K562 (cell line): ENCODE measurements at regions not wholly inside any gene's neighbourhood (a gene's known extent, or its start where the extent isn't known, plus 50 kb on each side); places are given as distances from the start of the nearest gene placed in this dataset.

Source experiments
- ATAC-seq: fragments of 200-7000 bp; cut with Tn5 transposase; 3 replicates; pipeline ENCODE4 v1.9.1; 2020; ENCODE audit warnings: moderate library complexity
- BruUV-seq: library from RNA; stranded (reverse); fragments of 400-500 nt; replicated peaks from 2 replicates; lab custom pipeline; 2021; lab: Mats Ljungman, UMichigan
- CTCF ChIA-PET: fragments of 300-600 bp; formaldehyde crosslinking; extraction: SDS; loops from one replicate; lab custom pipeline; 2021; ENCODE audit warnings: low intra/inter-chr PET ratio; lab: Yijun Ruan, JAX
- POLR2A ChIA-PET: fragments of 300-600, 350-650 bp; sonication (Branson Sonifier 250); formaldehyde crosslinking; extraction: SDS; loops from one replicate; lab custom pipeline; 2021; ENCODE audit warnings: antibody characterized with exemption, inconsistent platforms; lab: Yijun Ruan, JAX
- DNase-seq, 4 experiments: peaks; one replicate each; pipeline versions ENCODE4 v3.0.0 to v3.0.0-alpha.2; 2011 to 2018; ENCODE audit warnings: low spot score in 3 of 4, mixed read lengths in 3 of 4; ENCODE audit errors: extremely low read depth in 1 of 4
- FAIRE-seq: peaks from 2 replicates; lab custom pipeline; 2011; peaks lifted over from hg19 to GRCh38; lab: Jason Lieb, UNC
- H2AFZ ChIP-seq: 2 replicates; pipeline ENCODE4 v1.6.0; 2011; ENCODE audit warnings: low read depth, low read length, control low read depth, inconsistent platforms
- H3K27ac ChIP-seq: fragments of 200-600 bp; 3 replicates; pipeline ENCODE4 v1.8.0; 2011; ENCODE audit warnings: low read depth, mild to moderate bottlenecking, control low read depth, inconsistent platforms, low read length, moderate library complexity, mixed read lengths; ENCODE audit errors: extremely low read depth
- H3K27me3 ChIP-seq, 2 experiments: fragments of 300-600 bp in 1 of 2; 2 replicates in 1 of 2; 3 replicates in 1 of 2; pipeline versions ENCODE4 v1.6.0 to v1.8.0; 2011; ENCODE audit warnings: inconsistent platforms in 2 of 2, low read length in 2 of 2, mild to moderate bottlenecking in 1 of 2, mixed read lengths in 1 of 2, moderate library complexity in 1 of 2; ENCODE audit not compliant: control insufficient read depth in 2 of 2, insufficient read depth in 2 of 2
- H3K36me3 ChIP-seq: fragments of 300-600 bp; 3 replicates; pipeline ENCODE4 v1.8.0; 2011; ENCODE audit warnings: mild to moderate bottlenecking, low read length, inconsistent platforms; ENCODE audit not compliant: control insufficient read depth, insufficient read depth
- H3K4me1 ChIP-seq, 2 experiments: fragments of 200-600 bp in 1 of 2; replicated peaks in 1 of 2; 2 replicates in 1 of 2; 3 replicates in 1 of 2; pipeline versions ENCODE4 v1.5.1 to v1.8.0; 2011; ENCODE audit warnings: inconsistent platforms in 2 of 2, low read length in 2 of 2, mild to moderate bottlenecking in 1 of 2, mixed read lengths in 1 of 2, moderate library complexity in 1 of 2; ENCODE audit not compliant: control insufficient read depth in 2 of 2, insufficient read depth in 2 of 2
- H3K4me2 ChIP-seq: 2 replicates; pipeline ENCODE4 v1.6.1; 2011; ENCODE audit warnings: low read length, control low read depth, inconsistent platforms, mixed read lengths; ENCODE audit not compliant: insufficient read depth
- H3K4me3 ChIP-seq: fragments of 200-600 bp; sonication (generic), shearing (Covaris generic); 2 replicates; pipeline ENCODE4 v1.5.1; 2016; ENCODE audit warnings: control low read depth, inconsistent platforms
- H3K79me2 ChIP-seq: fragments of 200-600 bp; 3 replicates; pipeline ENCODE4 v1.8.0; 2011; ENCODE audit warnings: low read length, inconsistent platforms; ENCODE audit not compliant: control insufficient read depth, insufficient read depth
- H3K9ac ChIP-seq, 2 experiments: 2 replicates each; pipeline versions ENCODE4 v1.6.0 to v1.6.1; 2011; ENCODE audit warnings: low read depth in 2 of 2, low read length in 2 of 2, control low read depth in 1 of 2, inconsistent platforms in 1 of 2, mild to moderate bottlenecking in 1 of 2, mixed read lengths in 1 of 2; ENCODE audit not compliant: insufficient read depth in 1 of 2
- H3K9me1 ChIP-seq: one replicate; pipeline ENCODE4 v1.6.0; 2011; ENCODE audit warnings: inconsistent platforms, mild to moderate bottlenecking, low read length, moderate library complexity; ENCODE audit not compliant: control insufficient read depth, insufficient read depth
- H3K9me3 ChIP-seq: replicated peaks from 2 replicates; pipeline ENCODE4 v1.5.1; 2011; ENCODE audit warnings: low read depth, low read length, inconsistent platforms; ENCODE audit not compliant: control insufficient read depth, insufficient read depth
- H4K20me1 ChIP-seq: replicated peaks from 2 replicates; pipeline ENCODE4 v1.6.1; 2011; ENCODE audit warnings: low read length, inconsistent platforms, mixed read lengths; ENCODE audit not compliant: control insufficient read depth, insufficient read depth
- CBFB ChIP-seq: sonication (generic); formaldehyde crosslinking; IDR thresholded peaks from 2 replicates; pipeline ENCODE4 v1.4.0; 2020; ENCODE audit warnings: mild to moderate bottlenecking, missing genetic modification reagents
- CBX2 ChIP-seq: fragments of 200-600 bp; sonication (generic); IDR thresholded peaks from one replicate; pipeline ENCODE4 v1.6.1; 2012; ENCODE audit warnings: mild to moderate bottlenecking, low read length, inconsistent platforms; ENCODE audit not compliant: insufficient read depth, poor library complexity, severe bottlenecking
- CGGBP1 ChIP-seq: fragments of 250-450 bp; sonication (Bioruptor Pico); IDR thresholded peaks from 2 replicates; pipeline ENCODE4 v1.9.0; 2021; ENCODE audit warnings: mild to moderate bottlenecking
- CREB1 ChIP-seq, 2 experiments: sonication (generic) in 1 of 2; formaldehyde crosslinking in 1 of 2; IDR thresholded peaks; 2 replicates each; pipeline versions ENCODE4 v1.6.1 to v1.8.0; 2012 to 2022; ENCODE audit warnings: inconsistent platforms in 1 of 2, mild to moderate bottlenecking in 1 of 2, missing genetic modification reagents in 1 of 2, moderate library complexity in 1 of 2
- ETS2 ChIP-seq: IDR thresholded peaks from 2 replicates; pipeline ENCODE4 v1.6.1; 2016; ENCODE audit warnings: borderline replicate concordance, missing genetic modification characterization, mild to moderate bottlenecking, moderate library complexity, missing compliant biosample characterization; ENCODE audit not compliant: poor library complexity, severe bottlenecking
- GTF2E2 ChIP-seq: fragments of 200-800 bp; sonication (Bioruptor generic); IDR thresholded peaks from 2 replicates; pipeline ENCODE4 v1.6.1; 2016; ENCODE audit warnings: missing genetic modification characterization, missing compliant biosample characterization
- HMG20A ChIP-seq: fragments of 450-650 bp; formaldehyde crosslinking; conservative IDR thresholded peaks from 2 replicates; pipeline ENCODE4 v1.4.0; 2020; ENCODE audit warnings: mild to moderate bottlenecking, mixed read lengths
- ILK ChIP-seq: fragments of 450-650 bp; IDR thresholded peaks from 2 replicates; pipeline ENCODE4 v1.6.1; 2016; ENCODE audit warnings: missing genetic modification characterization, low read depth, mild to moderate bottlenecking, missing compliant biosample characterization, moderate library complexity, borderline replicate concordance
- KHSRP ChIP-seq: fragments of 450-650 bp; IDR thresholded peaks from 2 replicates; pipeline ENCODE4 v1.6.1; 2017
- NR2C1 ChIP-seq, 2 experiments: fragments of 450-650 bp; IDR thresholded peaks; 2 replicates each; pipeline ENCODE4 v1.6.1; 2017; ENCODE audit warnings: mild to moderate bottlenecking in 2 of 2, antibody characterized with exemption in 1 of 2, inconsistent platforms in 1 of 2, missing compliant biosample characterization in 1 of 2, missing genetic modification characterization in 1 of 2
- POLR2A ChIP-seq: fragments of 450-650 bp; conservative IDR thresholded peaks from 2 replicates; pipeline ENCODE4 v1.6.1; 2016
- RAD51 ChIP-seq: fragments of 450-650 bp; IDR thresholded peaks from 2 replicates; pipeline ENCODE4 v1.7.1; 2016; ENCODE audit warnings: low read depth, mild to moderate bottlenecking, borderline replicate concordance
- ZNF174 ChIP-seq: fragments of 250-450 bp; sonication (Bioruptor Pico); IDR thresholded peaks from 2 replicates; pipeline ENCODE4 v1.4.0; 2020; ENCODE audit warnings: mild to moderate bottlenecking
- ZNF175 ChIP-seq: fragments of 200-800 bp; sonication (Bioruptor generic); IDR thresholded peaks from 2 replicates; pipeline ENCODE4 v1.6.1; 2016; ENCODE audit warnings: low read depth, mild to moderate bottlenecking, missing genetic modification characterization, missing compliant biosample characterization
- ZNF77 ChIP-seq: fragments of 250-450 bp; sonication (Bioruptor Pico); IDR thresholded peaks from 2 replicates; pipeline ENCODE4 v1.5.0; 2020
- WGBS: fragments of 100-300 bp; shearing (Covaris generic); methylation state at CpG from one replicate; pipeline ENCODE4 v1.1.6; 2016; ENCODE audit warnings: low coverage, mixed read lengths; ENCODE audit not compliant: insufficient coverage; ENCODE audit errors: missing lambda C conversion rate; 5-methylcytosine and 5-hydroxymethylcytosine counted together
- in situ Hi-C: fragments of 300-500 bp; cut with MboI; formaldehyde crosslinking; loops from 4 replicates; pipeline ENCODE4 v1.15.0; 2018; ENCODE audit warnings: inconsistent platforms, mixed read lengths
- intact Hi-C: fragments of 100-400 bp; cut with micrococcal nuclease; formaldehyde crosslinking; loops from 2 replicates; pipeline ENCODE4 v1.14.2; 2022
- TF ChIP-seq, protein P1 (sequence below): fragments of 200-800 bp; sonication (Bioruptor generic); IDR thresholded peaks from 2 replicates; pipeline ENCODE4 v1.6.1; 2016; ENCODE audit warnings: missing genetic modification characterization, missing compliant biosample characterization

DNA sequence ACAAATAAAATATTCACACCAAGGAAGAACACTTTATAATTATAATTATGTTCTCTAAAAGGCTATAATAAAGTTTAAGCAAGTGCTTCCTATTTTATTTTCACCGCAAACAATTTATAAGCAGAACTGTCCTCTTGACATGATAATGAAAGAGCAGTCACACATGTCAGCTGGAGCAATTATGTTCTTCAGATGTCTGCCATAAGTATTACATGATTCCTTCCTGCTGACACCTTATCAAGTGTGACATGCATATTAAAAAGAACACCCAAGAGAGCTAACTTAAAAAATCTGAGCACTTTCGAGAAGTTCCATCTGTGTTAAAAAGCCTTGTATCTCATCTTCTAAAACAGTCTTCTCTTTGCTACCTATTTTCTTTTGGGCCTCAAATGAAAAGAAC, 249.5 kb downstream of the SQOR start (continued):
- TF ChIP-seq, protein P1, sequence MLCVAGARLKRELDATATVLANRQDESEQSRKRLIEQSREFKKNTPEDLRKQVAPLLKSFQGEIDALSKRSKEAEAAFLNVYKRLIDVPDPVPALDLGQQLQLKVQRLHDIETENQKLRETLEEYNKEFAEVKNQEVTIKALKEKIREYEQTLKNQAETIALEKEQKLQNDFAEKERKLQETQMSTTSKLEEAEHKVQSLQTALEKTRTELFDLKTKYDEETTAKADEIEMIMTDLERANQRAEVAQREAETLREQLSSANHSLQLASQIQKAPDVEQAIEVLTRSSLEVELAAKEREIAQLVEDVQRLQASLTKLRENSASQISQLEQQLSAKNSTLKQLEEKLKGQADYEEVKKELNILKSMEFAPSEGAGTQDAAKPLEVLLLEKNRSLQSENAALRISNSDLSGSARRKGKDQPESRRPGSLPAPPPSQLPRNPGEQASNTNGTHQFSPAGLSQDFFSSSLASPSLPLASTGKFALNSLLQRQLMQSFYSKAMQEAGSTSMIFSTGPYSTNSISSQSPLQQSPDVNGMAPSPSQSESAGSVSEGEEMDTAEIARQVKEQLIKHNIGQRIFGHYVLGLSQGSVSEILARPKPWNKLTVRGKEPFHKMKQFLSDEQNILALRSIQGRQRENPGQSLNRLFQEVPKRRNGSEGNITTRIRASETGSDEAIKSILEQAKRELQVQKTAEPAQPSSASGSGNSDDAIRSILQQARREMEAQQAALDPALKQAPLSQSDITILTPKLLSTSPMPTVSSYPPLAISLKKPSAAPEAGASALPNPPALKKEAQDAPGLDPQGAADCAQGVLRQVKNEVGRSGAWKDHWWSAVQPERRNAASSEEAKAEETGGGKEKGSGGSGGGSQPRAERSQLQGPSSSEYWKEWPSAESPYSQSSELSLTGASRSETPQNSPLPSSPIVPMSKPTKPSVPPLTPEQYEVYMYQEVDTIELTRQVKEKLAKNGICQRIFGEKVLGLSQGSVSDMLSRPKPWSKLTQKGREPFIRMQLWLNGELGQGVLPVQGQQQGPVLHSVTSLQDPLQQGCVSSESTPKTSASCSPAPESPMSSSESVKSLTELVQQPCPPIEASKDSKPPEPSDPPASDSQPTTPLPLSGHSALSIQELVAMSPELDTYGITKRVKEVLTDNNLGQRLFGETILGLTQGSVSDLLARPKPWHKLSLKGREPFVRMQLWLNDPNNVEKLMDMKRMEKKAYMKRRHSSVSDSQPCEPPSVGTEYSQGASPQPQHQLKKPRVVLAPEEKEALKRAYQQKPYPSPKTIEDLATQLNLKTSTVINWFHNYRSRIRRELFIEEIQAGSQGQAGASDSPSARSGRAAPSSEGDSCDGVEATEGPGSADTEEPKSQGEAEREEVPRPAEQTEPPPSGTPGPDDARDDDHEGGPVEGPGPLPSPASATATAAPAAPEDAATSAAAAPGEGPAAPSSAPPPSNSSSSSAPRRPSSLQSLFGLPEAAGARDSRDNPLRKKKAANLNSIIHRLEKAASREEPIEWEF (CRISPR knock-in tag): no peak
- TF ChIP-seq ZNF174 (CRISPR knock-in tag) (no peak), ZNF175 (CRISPR knock-in tag) (no peak), ZNF77 (CRISPR knock-in tag) (no peak)
- TF ChIP-seq, all 486 proteins: peak for 0

GRCh38 chr15:45884755-45885445, 250.1 kb downstream of the SQOR start:
- H3K27ac ChIP-seq: no peak overlapping the region
- 0% methylated on average over 6 of the region's 6 CpGs for WGBS
- intact Hi-C loops: no loop called here
- BruUV-seq: no TSS peak
- no peaks in the 10 kb centered on the region for H3K4me1 ChIP-seq
- H2AFZ ChIP-seq: no peak overlapping the region
- ChIA-PET CTCF (no interaction called here), POLR2A (no interaction called here)
- H3K36me3 ChIP-seq: no peaks in the 10 kb centered on the region
- H3K27me3 ChIP-seq: no peaks in the 10 kb centered on the region
- no peak for FAIRE-seq
- H4K20me1 ChIP-seq: no peaks in the 10 kb centered on the region
- ATAC-seq: no peak
- no peak overlapping the region for H3K4me3 ChIP-seq
- DNase-seq: no peak
- no peaks in the 10 kb centered on the region for H3K9me1 ChIP-seq
- H3K79me2 ChIP-seq: no peaks in the 10 kb centered on the region
- H3K9ac ChIP-seq: no peak overlapping the region
- in situ Hi-C loops: no loop called here
- no peak overlapping the region for H3K4me2 ChIP-seq
- H3K9me3 ChIP-seq: no peaks in the 10 kb centered on the region
- no peak for TF ChIP-seq POLR2A
- TF ChIP-seq KHSRP: no peak
- TF ChIP-seq CGGBP1: no peak
- no peak for TF ChIP-seq ILK (tag)
- TF ChIP-seq RAD51: no peak
- no peak for TF ChIP-seq ETS2 (tag)
- TF ChIP-seq CBFB (CRISPR knock-in tag): no peak
- TF ChIP-seq HMG20A: no peak
- no peak for TF ChIP-seq NR2C1 (IDR thresholded peaks at IDR 0.05)
- TF ChIP-seq NR2C1 (tag; IDR thresholded peaks at IDR 0.05): no peak
- TF ChIP-seq GTF2E2 (tag): no peak
- TF ChIP-seq CBX2: no peak
- TF ChIP-seq CREB1 (IDR thresholded peaks at IDR 0.05): no peak
- no peak for TF ChIP-seq CREB1 (CRISPR knock-in tag; IDR thresholded peaks at IDR 0.05)
